Neural cell (in vitro differentiated cells): ENCODE measurements at regions not wholly inside any gene's neighbourhood (a gene's known extent, or its start where the extent isn't known, plus 50 kb on each side); places are given as distances from the start of the nearest gene placed in this dataset.

Experiments
- H2AFZ ChIP-seq: fragments of 200-600, 300-800 bp; sonication (generic), shearing (Covaris generic); 2 replicates; pipeline ENCODE4 v1.6.0; 2014; ENCODE audit warnings: low read depth, mild to moderate bottlenecking, antibody characterized with exemption, low read length, moderate library complexity
- H3F3A ChIP-seq: fragments of 200-600 bp; shearing (Covaris generic); 2 replicates; pipeline ENCODE4 v1.6.1; 2016; ENCODE audit warnings: mild to moderate bottlenecking, moderate library complexity, mixed read lengths, antibody characterized with exemption, low read length; ENCODE audit not compliant: insufficient read depth, poor library complexity, severe bottlenecking
- H3K27ac ChIP-seq: fragments of 200-600, 300-800 bp; sonication (generic), shearing (Covaris generic); 2 replicates; pipeline ENCODE4 v1.5.1; 2014; ENCODE audit warnings: mild to moderate bottlenecking, low read length, moderate library complexity
- H3K27me3 ChIP-seq: fragments of 300-800, 200-600 bp; sonication (generic), shearing (Covaris generic); 2 replicates; pipeline ENCODE4 v1.6.0; 2014; ENCODE audit warnings: mild to moderate bottlenecking, low read depth, low read length, moderate library complexity; ENCODE audit not compliant: insufficient read depth
- H3K36me3 ChIP-seq: fragments of 300-800, 200-600 bp; sonication (generic), shearing (Covaris generic); 2 replicates; pipeline ENCODE4 v1.5.1; 2014; ENCODE audit warnings: mild to moderate bottlenecking, antibody characterized with exemption, low read length, moderate library complexity; ENCODE audit not compliant: insufficient read depth
- H3K4me2 ChIP-seq: fragments of 300-800, 200-600 bp; sonication (generic), shearing (Covaris generic); 2 replicates; pipeline ENCODE4 v1.6.0; 2014; ENCODE audit warnings: mild to moderate bottlenecking, low read length
- H3K4me3 ChIP-seq: fragments of 300-800, 200-600 bp; sonication (generic), shearing (Covaris generic); 2 replicates; pipeline ENCODE4 v1.5.1; 2014; ENCODE audit warnings: mild to moderate bottlenecking, low read length, moderate library complexity
- H3K79me2 ChIP-seq: fragments of 200-600 bp; shearing (Covaris generic); replicated peaks from 2 replicates; pipeline ENCODE4 v1.6.0; 2014; ENCODE audit warnings: mild to moderate bottlenecking, low read length, moderate library complexity; ENCODE audit not compliant: insufficient read depth
- H3K9ac ChIP-seq: fragments of 300-800, 200-600 bp; sonication (generic), shearing (Covaris generic); 2 replicates; pipeline ENCODE4 v1.6.1; 2016; ENCODE audit warnings: mild to moderate bottlenecking, low read length, mixed read lengths
- H3K9me2 ChIP-seq: fragments of 200-600 bp; shearing (Covaris generic); 2 replicates; pipeline ENCODE4 v1.6.1; 2016; ENCODE audit warnings: mild to moderate bottlenecking, low read length, mixed read lengths; ENCODE audit not compliant: insufficient read depth
- H3K9me3 ChIP-seq: fragments of 200-600, 300-800 bp; sonication (generic), shearing (Covaris generic); 2 replicates; pipeline ENCODE4 v1.6.1; 2016; ENCODE audit warnings: mild to moderate bottlenecking, mixed run types, low read length, moderate library complexity, mixed read lengths
- H4K20me1 ChIP-seq: fragments of 200-600 bp; shearing (Covaris generic); 2 replicates; pipeline ENCODE4 v1.6.1; 2016; ENCODE audit warnings: mild to moderate bottlenecking, mixed run types; ENCODE audit not compliant: insufficient read depth
- CTCF ChIP-seq: fragments of 450-650 bp; IDR thresholded peaks from 2 replicates; pipeline ENCODE4 v1.5.1; 2014; ENCODE audit warnings: antibody characterized with exemption, mild to moderate bottlenecking, moderate library complexity; ENCODE audit not compliant: poor library complexity, severe bottlenecking
- EP300 ChIP-seq: fragments of 450-650 bp; conservative IDR thresholded peaks from 2 replicates; pipeline ENCODE4 v1.6.1; 2014; ENCODE audit warnings: antibody characterized with exemption, mild to moderate bottlenecking, moderate library complexity; ENCODE audit not compliant: poor library complexity, severe bottlenecking
- EZH2 ChIP-seq: fragments of 200-600, 300-800 bp; shearing (Covaris generic), sonication (generic); IDR thresholded peaks from 2 replicates; pipeline ENCODE4 v1.6.1; 2014; ENCODE audit warnings: antibody characterized with exemption, low read length, borderline replicate concordance, mild to moderate bottlenecking; ENCODE audit not compliant: insufficient read depth, poor library complexity, severe bottlenecking
- MXI1 ChIP-seq: fragments of 450-650 bp; conservative IDR thresholded peaks from 2 replicates; pipeline ENCODE4 v1.6.1; 2014; ENCODE audit warnings: antibody characterized with exemption, mild to moderate bottlenecking; ENCODE audit not compliant: poor library complexity, severe bottlenecking
- POLR2AphosphoS5 ChIP-seq: IDR thresholded peaks from 2 replicates; pipeline ENCODE4 v1.6.1; 2012
- RAD21 ChIP-seq: fragments of 450-650 bp; conservative IDR thresholded peaks from 2 replicates; pipeline ENCODE4 v1.6.1; 2014; ENCODE audit warnings: antibody characterized with exemption, mild to moderate bottlenecking, moderate library complexity
- REST ChIP-seq: IDR thresholded peaks from 2 replicates; pipeline ENCODE4 v1.6.1; 2012; ENCODE audit warnings: borderline replicate concordance
- SMC3 ChIP-seq: fragments of 450-650 bp; conservative IDR thresholded peaks from 2 replicates; pipeline ENCODE4 v1.6.1; 2014; ENCODE audit warnings: antibody characterized with exemption, mild to moderate bottlenecking, moderate library complexity; ENCODE audit not compliant: poor library complexity
- TAF1 ChIP-seq: IDR thresholded peaks from 2 replicates; pipeline ENCODE4 v1.6.1; 2012; ENCODE audit warnings: low read depth

- no peaks in the 10 kb centered on the region for H3K79me2 ChIP-seq
- H2AFZ ChIP-seq, result no peak overlapping the region
- H3K9me2 ChIP-seq, result no peaks in the 10 kb centered on the region
- H3K27ac ChIP-seq, result no peak overlapping the region
- no peak overlapping the region for H3K4me3 ChIP-seq
- no peak overlapping the region for H3K4me2 ChIP-seq
- no peaks in the 10 kb centered on the region for H4K20me1 ChIP-seq
- H3K27me3 ChIP-seq, result no peaks in the 10 kb centered on the region
- no peak for TF ChIP-seq TAF1
- TF ChIP-seq POLR2AphosphoS5, result no peak
- no peak for TF ChIP-seq EP300
- no peak for TF ChIP-seq SMC3
- TF ChIP-seq REST, result no peak
- no peak for TF ChIP-seq RAD21
- TF ChIP-seq EZH2, result no peak
- TF ChIP-seq MXI1, result no peak
- TF ChIP-seq CTCF, result no peak
- no peak overlapping the region for H3K9ac ChIP-seq
- peaks cover 9% of the 10 kb centered on the region for H3K9me3 ChIP-seq
- no peaks in the 10 kb centered on the region for H3K36me3 ChIP-seq
- H3F3A ChIP-seq, result no peaks in the 10 kb centered on the region
Observed at GRCh38 chr17:15894258-15894657, 50.7 kb upstream of the ADORA2B start.

- Histone ChIP-seq H3K9ac (no peak overlapping the region), H3K4me3 (no peak overlapping the region), H3K27ac (no peak overlapping the region), H3K4me2 (no peak overlapping the region), H4K20me1 (no peaks in the 10 kb centered on the region), H2AFZ (no peak overlapping the region), H3K27me3 (no peaks in the 10 kb centered on the region), H3K9me3 (peaks cover 9% of the 10 kb centered on the region), H3K9me2 (no peaks in the 10 kb centered on the region), H3K79me2 (no peaks in the 10 kb centered on the region), H3F3A (no peaks in the 10 kb centered on the region), H3K36me3 (no peaks in the 10 kb centered on the region)
- no peak for TF ChIP-seq TAF1
- no peak for TF ChIP-seq CTCF
- TF ChIP-seq REST, result no peak
- no peak for TF ChIP-seq POLR2AphosphoS5
- TF ChIP-seq SMC3, result no peak
- TF ChIP-seq EZH2, result no peak
Observed at GRCh38 chr17:15894913-15895658, 49.8 kb upstream of the ADORA2B start.
